ENCODE measurements at regions not wholly inside any gene's neighbourhood (a gene's known extent, or its start where the extent isn't known, plus 50 kb on each side); places are given as distances from the start of the nearest gene placed in this dataset.
A peak's percentile ranks its signal among the peaks of the same experiment; 100 is the strongest.

DNA sequence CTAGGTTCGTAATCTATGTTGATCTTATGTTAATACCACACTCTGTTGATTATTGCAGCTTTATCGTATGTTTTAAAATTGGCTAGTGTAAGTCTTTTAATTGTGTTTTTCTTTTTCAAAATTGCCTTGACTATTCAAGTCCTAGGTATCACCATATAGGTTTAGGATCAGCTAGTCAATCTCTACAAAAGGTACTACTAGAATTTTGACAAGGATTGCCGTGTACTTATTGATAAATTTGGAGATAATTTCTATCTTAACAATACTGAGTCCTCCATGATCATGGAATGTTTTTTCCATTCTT is 117.9 kb upstream of the PRSS3 start:
- Histone ChIP-seq H3K36me3 (no peaks in the 10 kb centered on the region), H3K9me3 (no peaks in the 10 kb centered on the region), H3K27ac (peak overlapping the region in 3 of 4 donors; percentile 8 to 79 (median 30)), H3K4me3 (peak overlapping the region; percentile 36 to 62 (median 48)), H3K27me3 (peaks cover 0 to 8% (median 3%) of the 10 kb centered on the region in 4 donors), H3K4me1 (peaks cover 4 to 11% (median 7%) of the 10 kb centered on the region in 4 donors)
- DNase-seq: no peak
- 50 to 59% methylated on average over 3 of the region's 3 CpGs for WGBS, 2 donors
- TF ChIP-seq EP300 (IDR thresholded peaks at IDR 0.05) (no peak), POLR2AphosphoS5 (IDR thresholded peaks at IDR 0.05) (no peak), POLR2A (IDR thresholded peaks at IDR 0.05) (no peak)
- TF ChIP-seq, protein P1, sequence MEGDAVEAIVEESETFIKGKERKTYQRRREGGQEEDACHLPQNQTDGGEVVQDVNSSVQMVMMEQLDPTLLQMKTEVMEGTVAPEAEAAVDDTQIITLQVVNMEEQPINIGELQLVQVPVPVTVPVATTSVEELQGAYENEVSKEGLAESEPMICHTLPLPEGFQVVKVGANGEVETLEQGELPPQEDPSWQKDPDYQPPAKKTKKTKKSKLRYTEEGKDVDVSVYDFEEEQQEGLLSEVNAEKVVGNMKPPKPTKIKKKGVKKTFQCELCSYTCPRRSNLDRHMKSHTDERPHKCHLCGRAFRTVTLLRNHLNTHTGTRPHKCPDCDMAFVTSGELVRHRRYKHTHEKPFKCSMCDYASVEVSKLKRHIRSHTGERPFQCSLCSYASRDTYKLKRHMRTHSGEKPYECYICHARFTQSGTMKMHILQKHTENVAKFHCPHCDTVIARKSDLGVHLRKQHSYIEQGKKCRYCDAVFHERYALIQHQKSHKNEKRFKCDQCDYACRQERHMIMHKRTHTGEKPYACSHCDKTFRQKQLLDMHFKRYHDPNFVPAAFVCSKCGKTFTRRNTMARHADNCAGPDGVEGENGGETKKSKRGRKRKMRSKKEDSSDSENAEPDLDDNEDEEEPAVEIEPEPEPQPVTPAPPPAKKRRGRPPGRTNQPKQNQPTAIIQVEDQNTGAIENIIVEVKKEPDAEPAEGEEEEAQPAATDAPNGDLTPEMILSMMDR (IDR thresholded peaks at IDR 0.05): no peak
- no peak for ATAC-seq (ENCODE audit: low FRiP score in 2 of 2)

DNA sequence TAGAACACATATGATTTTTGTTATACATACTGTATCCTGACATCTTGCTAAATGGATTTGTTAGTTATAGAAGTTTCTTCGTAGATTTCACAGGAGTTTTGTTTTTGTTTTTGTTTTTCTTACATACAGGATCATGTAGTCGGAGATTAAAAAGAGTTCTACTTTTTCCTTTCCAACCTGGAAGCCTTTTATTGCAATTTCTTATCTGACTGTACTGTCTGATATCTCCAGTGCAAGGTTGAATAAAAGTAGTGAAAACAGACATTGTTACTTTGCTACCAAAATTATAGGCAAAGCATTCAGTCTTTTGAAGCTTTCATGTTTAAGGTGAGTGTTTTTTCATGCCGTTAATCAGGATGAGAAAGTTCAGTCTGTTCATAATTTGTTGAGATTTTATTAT is 117.4 kb upstream of the PRSS3 start:
- DNase-seq (no peak), ATAC-seq (ENCODE audit: low FRiP score in 2 of 2) (no peak)
- Histone ChIP-seq H3K9me3 (no peaks in the 10 kb centered on the region), H3K4me3 (no peak overlapping the region), H3K4me1 (peaks cover 4 to 11% (median 7%) of the 10 kb centered on the region in 4 donors), H3K36me3 (no peaks in the 10 kb centered on the region), H3K27ac (no peak overlapping the region), H3K27me3 (peaks cover 0 to 8% (median 3%) of the 10 kb centered on the region in 4 donors)
- TF ChIP-seq, protein P1 (IDR thresholded peaks at IDR 0.05): no peak
- TF ChIP-seq POLR2A (IDR thresholded peaks at IDR 0.05) (no peak), POLR2AphosphoS5 (IDR thresholded peaks at IDR 0.05) (no peak), EP300 (IDR thresholded peaks at IDR 0.05) (no peak)
- WGBS, 2 donors: 82 to 87% methylated on average over 3 of the region's 3 CpGs

DNA sequence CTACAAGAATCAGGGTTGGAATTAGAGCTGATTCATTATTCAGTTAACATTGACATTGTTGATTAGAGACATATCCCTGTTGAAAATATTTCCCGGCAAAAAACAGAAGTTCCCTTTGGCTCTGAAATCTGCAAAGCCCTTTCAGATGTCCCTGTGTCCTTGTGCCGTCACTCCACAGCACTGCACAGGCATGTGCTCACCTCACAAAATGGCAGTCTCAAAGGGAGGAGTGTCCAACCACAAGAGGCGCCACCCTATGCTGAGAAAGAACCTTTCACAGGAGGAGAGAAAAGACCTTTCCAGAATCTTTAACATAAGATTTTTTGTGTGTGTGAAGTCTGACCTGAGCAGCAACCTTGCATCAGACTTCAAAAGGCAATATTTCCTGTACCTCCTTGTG is 112.8 kb upstream of the PRSS3 start:
- no peak for ATAC-seq (ENCODE audit: low FRiP score in 2 of 2)

DNA sequence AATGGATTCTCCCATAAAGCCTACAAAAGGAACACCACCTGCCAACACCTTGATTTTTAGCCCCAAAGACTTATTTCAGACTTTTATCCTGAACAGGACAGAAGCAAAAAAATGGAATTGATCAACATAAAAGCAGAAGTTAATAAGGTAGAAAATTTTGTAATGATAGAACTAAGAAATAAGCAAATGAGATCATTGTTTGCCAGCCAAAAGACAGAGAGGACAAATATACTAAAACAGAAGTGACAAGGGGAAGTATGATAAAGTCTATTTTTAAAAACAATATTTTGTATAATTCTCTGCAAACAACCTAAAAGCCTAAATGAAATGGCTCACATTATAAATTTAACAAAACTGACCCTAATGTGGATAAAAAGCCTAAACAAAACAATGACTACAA is 110.5 kb upstream of the PRSS3 start:
- no peak overlapping the region for H3K27ac ChIP-seq
- H3K4me1 ChIP-seq: no peaks in the 10 kb centered on the region
- no peaks in the 10 kb centered on the region for H3K36me3 ChIP-seq
- no peak for ATAC-seq (ENCODE audit: low FRiP score in 2 of 2)
- no peak overlapping the region for H3K4me3 ChIP-seq
- TF ChIP-seq, protein P1 (IDR thresholded peaks at IDR 0.05): no peak
- TF ChIP-seq EP300 (IDR thresholded peaks at IDR 0.05) (no peak), POLR2AphosphoS5 (IDR thresholded peaks at IDR 0.05) (no peak), POLR2A (IDR thresholded peaks at IDR 0.05) (no peak)
- no peaks in the 10 kb centered on the region for H3K9me3 ChIP-seq
- no peak for DNase-seq
- H3K27me3 ChIP-seq: no peaks in the 10 kb centered on the region

More for the DNA sequence above, 112.8 kb upstream of the PRSS3 start:
- Histone ChIP-seq H3K9me3 (no peaks in the 10 kb centered on the region), H3K4me3 (no peak overlapping the region), H3K4me1 (no peaks in the 10 kb centered on the region), H3K27me3 (no peaks in the 10 kb centered on the region), H3K36me3 (no peaks in the 10 kb centered on the region), H3K27ac (no peak overlapping the region)
- 79 to 89% methylated on average over 3 of the region's 3 CpGs for WGBS, 2 donors
- TF ChIP-seq EP300 (IDR thresholded peaks at IDR 0.05): no peak
- TF ChIP-seq, protein P1 (IDR thresholded peaks at IDR 0.05): no peak
- TF ChIP-seq POLR2AphosphoS5 (IDR thresholded peaks at IDR 0.05): no peak
- TF ChIP-seq POLR2A (IDR thresholded peaks at IDR 0.05): no peak
- DNase-seq: no peak

DNA sequence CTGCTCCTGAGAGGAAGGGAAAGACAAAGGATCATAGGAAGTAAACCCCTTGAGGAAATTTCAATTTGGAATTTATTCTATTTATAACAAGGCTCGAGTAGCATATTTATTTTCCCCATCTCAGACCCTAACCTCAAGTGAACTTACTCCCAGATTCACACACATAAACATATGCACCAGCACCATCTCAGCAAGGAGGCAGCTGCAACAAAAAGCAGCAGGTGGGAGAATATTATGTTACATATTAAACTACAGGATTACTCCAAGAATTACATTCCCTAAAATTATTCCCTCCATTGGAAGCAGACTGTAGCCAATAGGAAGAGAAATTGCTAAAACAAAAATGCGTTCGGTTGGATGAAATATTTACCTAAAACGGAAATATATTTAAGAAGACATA is 108.4 kb upstream of the PRSS3 start:
- H3K36me3 ChIP-seq: no peaks in the 10 kb centered on the region
- 71 to 74% methylated on average over 4 of the region's 4 CpGs for WGBS, 2 donors
- ATAC-seq (ENCODE audit: low FRiP score in 2 of 2): no peak

More for the DNA sequence above, 108.4 kb upstream of the PRSS3 start:
- DNase-seq: no peak
- Histone ChIP-seq H3K27me3 (no peaks in the 10 kb centered on the region), H3K4me3 (no peak overlapping the region), H3K27ac (no peak overlapping the region), H3K9me3 (no peaks in the 10 kb centered on the region), H3K4me1 (no peaks in the 10 kb centered on the region)
- no peak for TF ChIP-seq EP300 (IDR thresholded peaks at IDR 0.05)
- TF ChIP-seq, protein P1 (IDR thresholded peaks at IDR 0.05): no peak
- no peak for TF ChIP-seq POLR2AphosphoS5 (IDR thresholded peaks at IDR 0.05)
- no peak for TF ChIP-seq POLR2A (IDR thresholded peaks at IDR 0.05)

All from upper lobe of left lung (tissue), 6 donors.